ENCODE measurements at regions not wholly inside any gene's neighbourhood (a gene's known extent, or its start where the extent isn't known, plus 50 kb on each side); places are given as distances from the start of the nearest gene placed in this dataset.

DNA sequence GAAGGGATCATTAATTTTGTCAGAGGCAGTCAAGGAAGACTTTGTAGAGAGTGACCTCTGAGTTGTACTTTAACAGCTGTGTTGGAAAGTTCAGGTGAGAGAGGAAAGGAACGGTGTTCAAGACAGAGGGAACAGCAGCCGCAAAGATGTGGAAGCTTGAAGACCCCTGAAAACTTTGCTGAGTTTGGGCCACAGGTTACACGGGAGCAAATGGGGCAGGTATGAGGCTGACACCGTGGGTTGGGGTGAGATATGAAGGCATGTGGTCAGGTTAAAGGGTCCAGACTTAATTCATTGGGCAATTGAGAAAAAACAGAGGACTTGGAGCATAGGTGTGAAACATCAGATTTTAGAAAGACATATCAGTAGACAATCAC, 72.0 kb upstream of the SERP2 start:
- TF ChIP-seq EZH2 (IDR thresholded peaks at IDR 0.05; ENCODE audit: borderline replicate concordance, low read length) = no peak
- TF ChIP-seq, protein P1, sequence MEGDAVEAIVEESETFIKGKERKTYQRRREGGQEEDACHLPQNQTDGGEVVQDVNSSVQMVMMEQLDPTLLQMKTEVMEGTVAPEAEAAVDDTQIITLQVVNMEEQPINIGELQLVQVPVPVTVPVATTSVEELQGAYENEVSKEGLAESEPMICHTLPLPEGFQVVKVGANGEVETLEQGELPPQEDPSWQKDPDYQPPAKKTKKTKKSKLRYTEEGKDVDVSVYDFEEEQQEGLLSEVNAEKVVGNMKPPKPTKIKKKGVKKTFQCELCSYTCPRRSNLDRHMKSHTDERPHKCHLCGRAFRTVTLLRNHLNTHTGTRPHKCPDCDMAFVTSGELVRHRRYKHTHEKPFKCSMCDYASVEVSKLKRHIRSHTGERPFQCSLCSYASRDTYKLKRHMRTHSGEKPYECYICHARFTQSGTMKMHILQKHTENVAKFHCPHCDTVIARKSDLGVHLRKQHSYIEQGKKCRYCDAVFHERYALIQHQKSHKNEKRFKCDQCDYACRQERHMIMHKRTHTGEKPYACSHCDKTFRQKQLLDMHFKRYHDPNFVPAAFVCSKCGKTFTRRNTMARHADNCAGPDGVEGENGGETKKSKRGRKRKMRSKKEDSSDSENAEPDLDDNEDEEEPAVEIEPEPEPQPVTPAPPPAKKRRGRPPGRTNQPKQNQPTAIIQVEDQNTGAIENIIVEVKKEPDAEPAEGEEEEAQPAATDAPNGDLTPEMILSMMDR (conservative IDR thresholded peaks at IDR 0.05 in 1 of 2, IDR thresholded peaks at IDR 0.05 in 1 of 2; ENCODE audit: extremely low read depth in 1 of 2, insufficient read depth in 1 of 2, low read depth in 1 of 2, low read length in 2 of 2) = no peak

Measured in mammary epithelial cell (primary cell).